ENCODE measurements at regions not wholly inside any gene's neighbourhood (a gene's known extent, or its start where the extent isn't known, plus 50 kb on each side); places are given as distances from the start of the nearest gene placed in this dataset.

DNA sequence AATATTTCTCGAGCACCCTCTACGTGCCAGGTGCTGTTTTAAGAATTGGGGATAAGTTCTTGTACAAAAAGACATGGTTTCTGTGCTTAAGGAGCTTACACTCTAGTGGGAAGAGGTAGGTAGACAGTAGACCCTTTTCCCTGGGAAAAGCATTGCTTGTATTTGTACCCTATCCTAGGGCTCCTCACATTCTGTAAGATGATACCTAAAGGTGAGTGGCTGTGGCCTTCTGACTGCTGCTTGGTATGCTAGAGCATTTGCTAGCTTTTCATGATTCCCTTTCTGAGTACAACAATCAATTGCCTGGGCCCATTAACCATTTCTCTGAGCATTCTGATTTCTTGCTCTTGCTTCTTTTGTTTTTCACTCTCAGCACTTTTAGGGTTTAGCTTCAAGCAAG is 286.6 kb downstream of the ZIC3 start:
- Histone ChIP-seq H3K9me3 (ENCODE audit: low read length) (no peaks in the 10 kb centered on the region), H4K20me1 (ENCODE audit: insufficient read depth, low read length) (no peaks in the 10 kb centered on the region), H3K4me3 (replicated peaks in 1 of 3; ENCODE audit: insufficient read depth in 1 of 3, low read depth in 2 of 3, low read length in 3 of 3) (no peak overlapping the region), H3K4me2 (ENCODE audit: low read depth, low read length) (no peak overlapping the region), H3K36me3 (replicated peaks in 1 of 2; ENCODE audit: control insufficient read depth in 1 of 2, insufficient read depth in 2 of 2, low read length in 2 of 2) (no peaks in the 10 kb centered on the region), H3K27me3 (ENCODE audit: control insufficient read depth in 1 of 2, insufficient read depth in 2 of 2, low read length in 2 of 2) (no peaks in the 10 kb centered on the region), H3K9ac (ENCODE audit: insufficient read depth, low read depth, low read length) (no peak overlapping the region), H3K4me1 (ENCODE audit: insufficient read depth, low read length) (no peaks in the 10 kb centered on the region), H2AFZ (ENCODE audit: low read length) (no peak overlapping the region), H3K79me2 (ENCODE audit: insufficient read depth, low read length) (no peaks in the 10 kb centered on the region), H3K27ac (ENCODE audit: extremely low read length, insufficient read depth, low read length) (no peak overlapping the region)
- 0% methylated on average over 2 of the region's 2 CpGs for WGBS (ENCODE audit: low lambda C conversion rate)
- in situ Hi-C loops (cut with HindIII; ENCODE audit: extremely low pct_ligation_motif_present, low pct_unique_long_range_greater_than_20kb) (no loop called here), intact Hi-C loops (cut with micrococcal nuclease; ENCODE audit: unreplicated experiment) (no loop called here)
- BruUV-seq (replicated peaks) = no TSS peak
- FAIRE-seq (no peak), ATAC-seq (no peak), DNase-seq (ENCODE audit: low spot score) (no peak)
- ChIA-PET CTCF (ENCODE audit: low intra/inter-chr PET ratio, low total read pairs) (no interaction called here), POLR2A (no interaction called here)
- TF ChIP-seq, protein P1, sequence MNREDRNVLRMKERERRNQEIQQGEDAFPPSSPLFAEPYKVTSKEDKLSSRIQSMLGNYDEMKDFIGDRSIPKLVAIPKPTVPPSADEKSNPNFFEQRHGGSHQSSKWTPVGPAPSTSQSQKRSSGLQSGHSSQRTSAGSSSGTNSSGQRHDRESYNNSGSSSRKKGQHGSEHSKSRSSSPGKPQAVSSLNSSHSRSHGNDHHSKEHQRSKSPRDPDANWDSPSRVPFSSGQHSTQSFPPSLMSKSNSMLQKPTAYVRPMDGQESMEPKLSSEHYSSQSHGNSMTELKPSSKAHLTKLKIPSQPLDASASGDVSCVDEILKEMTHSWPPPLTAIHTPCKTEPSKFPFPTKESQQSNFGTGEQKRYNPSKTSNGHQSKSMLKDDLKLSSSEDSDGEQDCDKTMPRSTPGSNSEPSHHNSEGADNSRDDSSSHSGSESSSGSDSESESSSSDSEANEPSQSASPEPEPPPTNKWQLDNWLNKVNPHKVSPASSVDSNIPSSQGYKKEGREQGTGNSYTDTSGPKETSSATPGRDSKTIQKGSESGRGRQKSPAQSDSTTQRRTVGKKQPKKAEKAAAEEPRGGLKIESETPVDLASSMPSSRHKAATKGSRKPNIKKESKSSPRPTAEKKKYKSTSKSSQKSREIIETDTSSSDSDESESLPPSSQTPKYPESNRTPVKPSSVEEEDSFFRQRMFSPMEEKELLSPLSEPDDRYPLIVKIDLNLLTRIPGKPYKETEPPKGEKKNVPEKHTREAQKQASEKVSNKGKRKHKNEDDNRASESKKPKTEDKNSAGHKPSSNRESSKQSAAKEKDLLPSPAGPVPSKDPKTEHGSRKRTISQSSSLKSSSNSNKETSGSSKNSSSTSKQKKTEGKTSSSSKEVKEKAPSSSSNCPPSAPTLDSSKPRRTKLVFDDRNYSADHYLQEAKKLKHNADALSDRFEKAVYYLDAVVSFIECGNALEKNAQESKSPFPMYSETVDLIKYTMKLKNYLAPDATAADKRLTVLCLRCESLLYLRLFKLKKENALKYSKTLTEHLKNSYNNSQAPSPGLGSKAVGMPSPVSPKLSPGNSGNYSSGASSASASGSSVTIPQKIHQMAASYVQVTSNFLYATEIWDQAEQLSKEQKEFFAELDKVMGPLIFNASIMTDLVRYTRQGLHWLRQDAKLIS (CRISPR knock-in tag; IDR thresholded peaks at IDR 0.05) = no peak
- TF ChIP-seq FOXA1 (IDR thresholded peaks at IDR 0.05) = no peak
- no peak for TF ChIP-seq FOXA1 (CRISPR knock-in tag; IDR thresholded peaks at IDR 0.05)
- no peak for TF ChIP-seq GFI1 (CRISPR knock-in tag; IDR thresholded peaks at IDR 0.05; ENCODE audit: borderline replicate concordance)
- TF ChIP-seq, protein P2, sequence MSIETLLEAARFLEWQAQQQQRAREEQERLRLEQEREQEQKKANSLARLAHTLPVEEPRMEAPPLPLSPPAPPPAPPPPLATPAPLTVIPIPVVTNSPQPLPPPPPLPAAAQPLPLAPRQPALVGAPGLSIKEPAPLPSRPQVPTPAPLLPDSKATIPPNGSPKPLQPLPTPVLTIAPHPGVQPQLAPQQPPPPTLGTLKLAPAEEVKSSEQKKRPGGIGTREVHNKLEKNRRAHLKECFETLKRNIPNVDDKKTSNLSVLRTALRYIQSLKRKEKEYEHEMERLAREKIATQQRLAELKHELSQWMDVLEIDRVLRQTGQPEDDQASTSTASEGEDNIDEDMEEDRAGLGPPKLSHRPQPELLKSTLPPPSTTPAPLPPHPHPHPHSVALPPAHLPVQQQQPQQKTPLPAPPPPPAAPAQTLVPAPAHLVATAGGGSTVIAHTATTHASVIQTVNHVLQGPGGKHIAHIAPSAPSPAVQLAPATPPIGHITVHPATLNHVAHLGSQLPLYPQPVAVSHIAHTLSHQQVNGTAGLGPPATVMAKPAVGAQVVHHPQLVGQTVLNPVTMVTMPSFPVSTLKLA (IDR thresholded peaks at IDR 0.05) = no peak
- TF ChIP-seq, protein P3, sequence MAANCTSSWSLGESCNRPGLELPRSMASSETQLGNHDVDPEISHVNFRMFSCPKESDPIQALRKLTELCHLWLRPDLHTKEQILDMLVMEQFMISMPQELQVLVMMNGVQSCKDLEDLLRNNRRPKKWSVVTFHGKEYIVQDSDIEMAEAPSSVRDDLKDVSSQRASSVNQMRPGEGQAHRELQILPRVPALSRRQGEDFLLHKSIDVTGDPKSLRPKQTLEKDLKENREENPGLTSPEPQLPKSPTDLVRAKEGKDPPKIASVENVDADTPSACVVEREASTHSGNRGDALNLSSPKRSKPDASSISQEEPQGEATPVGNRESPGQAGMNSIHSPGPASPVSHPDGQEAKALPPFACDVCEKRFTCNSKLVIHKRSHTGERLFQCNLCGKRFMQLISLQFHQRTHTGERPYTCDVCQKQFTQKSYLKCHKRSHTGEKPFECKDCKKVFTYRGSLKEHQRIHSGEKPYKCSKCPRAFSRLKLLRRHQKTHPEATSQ (CRISPR knock-in tag; IDR thresholded peaks at IDR 0.05; ENCODE audit: borderline replicate concordance) = no peak
- no peak for TF ChIP-seq ZNF441 (CRISPR knock-in tag; IDR thresholded peaks at IDR 0.05; ENCODE audit: borderline replicate concordance)
- TF ChIP-seq NRL (CRISPR knock-in tag; IDR thresholded peaks at IDR 0.05; ENCODE audit: borderline replicate concordance) = no peak
- TF ChIP-seq ATAD3A (CRISPR knock-in tag; IDR thresholded peaks at IDR 0.05) = no peak
- TF ChIP-seq ZFP82 (CRISPR knock-in tag; IDR thresholded peaks at IDR 0.05; ENCODE audit: borderline replicate concordance) = no peak
